Osteoblast (primary cell): ENCODE measurements at regions not wholly inside any gene's neighbourhood (a gene's known extent, or its start where the extent isn't known, plus 50 kb on each side); places are given as distances from the start of the nearest gene placed in this dataset.

Source experiments
- DNase-seq: peaks from one replicate; pipeline ENCODE4 v3.0.0; 2011; ENCODE audit warnings: low spot score, mixed read lengths; ENCODE audit not compliant: insufficient read length; ENCODE audit errors: missing footprints
- H2AFZ ChIP-seq: 2 replicates; pipeline ENCODE4 v1.6.0; 2011; ENCODE audit warnings: mild to moderate bottlenecking, low read length
- H3K27ac ChIP-seq: 2 replicates; pipeline ENCODE4 v1.5.1; 2011; ENCODE audit warnings: mild to moderate bottlenecking, low read depth, low read length, moderate library complexity
- H3K27me3 ChIP-seq: 2 replicates; pipeline ENCODE4 v1.6.0; 2012; ENCODE audit warnings: mild to moderate bottlenecking, control low read depth, inconsistent platforms, low read length, moderate library complexity; ENCODE audit not compliant: insufficient read depth
- H3K36me3 ChIP-seq: 2 replicates; pipeline ENCODE4 v1.5.1; 2011; ENCODE audit warnings: mild to moderate bottlenecking, low read length, control low read depth, moderate library complexity; ENCODE audit not compliant: insufficient read depth
- H3K4me1 ChIP-seq: 2 replicates; pipeline ENCODE4 v1.5.1; 2011; ENCODE audit warnings: mild to moderate bottlenecking, low read length, control low read depth, moderate library complexity; ENCODE audit not compliant: insufficient read depth
- H3K4me2 ChIP-seq: 2 replicates; pipeline ENCODE4 v1.6.0; 2011; ENCODE audit warnings: mild to moderate bottlenecking, low read length; ENCODE audit not compliant: insufficient read depth
- H3K4me3 ChIP-seq: fragments of 200-600 bp; sonication (generic); 3 replicates; pipeline ENCODE4 v1.5.1; 2012; ENCODE audit warnings: mild to moderate bottlenecking, low read length, inconsistent platforms; ENCODE audit not compliant: insufficient read depth
- H3K79me2 ChIP-seq: 2 replicates; pipeline ENCODE4 v1.6.0; 2012; ENCODE audit warnings: mild to moderate bottlenecking, low read length, control low read depth, inconsistent platforms; ENCODE audit not compliant: insufficient read depth
- H3K9me3 ChIP-seq: 2 replicates; pipeline ENCODE4 v1.5.1; 2011; ENCODE audit warnings: low read depth, low read length, control low read depth
- H4K20me1 ChIP-seq: 2 replicates; pipeline ENCODE4 v1.6.0; 2012; ENCODE audit warnings: mild to moderate bottlenecking, low read length, control low read depth; ENCODE audit not compliant: insufficient read depth
- TF ChIP-seq, protein P1 (sequence below): IDR thresholded peaks from 2 replicates; pipeline ENCODE4 v1.5.1; 2011; ENCODE audit warnings: mild to moderate bottlenecking, low read depth, low read length, moderate library complexity; ENCODE audit errors: extremely low read depth

DNA sequence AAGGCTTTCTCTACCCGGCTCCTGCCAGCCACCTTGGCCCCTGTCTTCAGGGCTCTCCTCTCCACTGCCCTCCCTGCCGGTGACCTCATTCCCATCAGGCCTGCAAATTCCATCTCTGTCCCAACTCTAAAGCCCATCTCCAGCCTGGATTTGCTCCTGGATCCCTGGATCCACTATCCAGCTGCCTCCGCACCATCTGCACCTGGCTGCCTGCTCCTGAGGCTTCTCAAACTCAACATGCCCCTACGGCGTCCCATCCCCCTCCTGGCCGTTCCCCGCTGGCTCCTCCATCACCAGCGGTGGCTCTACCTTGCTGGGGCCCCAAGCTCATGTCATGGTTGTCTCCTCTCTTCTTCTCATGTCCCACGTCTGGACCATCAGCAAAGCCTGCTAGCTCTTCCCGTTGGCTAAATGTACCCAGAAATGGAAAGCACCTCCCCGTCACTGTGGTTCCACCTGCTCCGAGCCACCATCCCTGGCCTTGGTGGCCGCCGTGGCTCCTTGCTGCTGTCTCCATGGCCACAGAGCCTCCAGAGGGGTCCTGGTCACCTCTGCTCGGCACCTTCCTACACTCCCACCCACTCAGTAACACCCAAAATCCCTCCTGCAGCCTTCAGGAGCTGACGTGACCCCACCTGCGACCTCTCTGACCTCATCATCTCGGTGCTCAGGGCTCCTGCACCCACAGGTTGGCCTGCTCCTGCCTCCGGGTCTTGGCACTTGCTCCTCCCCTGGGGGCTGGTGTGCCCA, 58.5 kb downstream of the ADRA2C start:
- TF ChIP-seq, protein P1, sequence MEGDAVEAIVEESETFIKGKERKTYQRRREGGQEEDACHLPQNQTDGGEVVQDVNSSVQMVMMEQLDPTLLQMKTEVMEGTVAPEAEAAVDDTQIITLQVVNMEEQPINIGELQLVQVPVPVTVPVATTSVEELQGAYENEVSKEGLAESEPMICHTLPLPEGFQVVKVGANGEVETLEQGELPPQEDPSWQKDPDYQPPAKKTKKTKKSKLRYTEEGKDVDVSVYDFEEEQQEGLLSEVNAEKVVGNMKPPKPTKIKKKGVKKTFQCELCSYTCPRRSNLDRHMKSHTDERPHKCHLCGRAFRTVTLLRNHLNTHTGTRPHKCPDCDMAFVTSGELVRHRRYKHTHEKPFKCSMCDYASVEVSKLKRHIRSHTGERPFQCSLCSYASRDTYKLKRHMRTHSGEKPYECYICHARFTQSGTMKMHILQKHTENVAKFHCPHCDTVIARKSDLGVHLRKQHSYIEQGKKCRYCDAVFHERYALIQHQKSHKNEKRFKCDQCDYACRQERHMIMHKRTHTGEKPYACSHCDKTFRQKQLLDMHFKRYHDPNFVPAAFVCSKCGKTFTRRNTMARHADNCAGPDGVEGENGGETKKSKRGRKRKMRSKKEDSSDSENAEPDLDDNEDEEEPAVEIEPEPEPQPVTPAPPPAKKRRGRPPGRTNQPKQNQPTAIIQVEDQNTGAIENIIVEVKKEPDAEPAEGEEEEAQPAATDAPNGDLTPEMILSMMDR = no peak
- no peak overlapping the region for H2AFZ ChIP-seq
- no peak overlapping the region for H3K27ac ChIP-seq
- no peaks in the 10 kb centered on the region for H3K36me3 ChIP-seq
- peaks cover 13% of the 10 kb centered on the region for H3K27me3 ChIP-seq
- H3K4me3 ChIP-seq = no peak overlapping the region
- DNase-seq = peak; percentile 81
- H3K4me2 ChIP-seq = no peak overlapping the region
- H3K9me3 ChIP-seq = no peaks in the 10 kb centered on the region
- H3K4me1 ChIP-seq = no peaks in the 10 kb centered on the region
- no peaks in the 10 kb centered on the region for H3K79me2 ChIP-seq
- H4K20me1 ChIP-seq = no peaks in the 10 kb centered on the region

- no peaks in the 10 kb centered on the region for H3K36me3 ChIP-seq
- no peaks in the 10 kb centered on the region for H3K9me3 ChIP-seq
- peaks cover 10% of the 10 kb centered on the region for H3K27me3 ChIP-seq
- H4K20me1 ChIP-seq = no peaks in the 10 kb centered on the region
- no peaks in the 10 kb centered on the region for H3K4me1 ChIP-seq
- TF ChIP-seq, protein P1 = no peak
- H3K4me2 ChIP-seq = no peak overlapping the region
- H3K4me3 ChIP-seq = no peak overlapping the region
- H3K79me2 ChIP-seq = no peaks in the 10 kb centered on the region
- H2AFZ ChIP-seq = no peak overlapping the region
- peak; percentile 19 for DNase-seq
- H3K27ac ChIP-seq = no peak overlapping the region
These were observed 59.3 kb downstream of the ADRA2C start for GRCh38 chr4:3825530-3825929.

DNA sequence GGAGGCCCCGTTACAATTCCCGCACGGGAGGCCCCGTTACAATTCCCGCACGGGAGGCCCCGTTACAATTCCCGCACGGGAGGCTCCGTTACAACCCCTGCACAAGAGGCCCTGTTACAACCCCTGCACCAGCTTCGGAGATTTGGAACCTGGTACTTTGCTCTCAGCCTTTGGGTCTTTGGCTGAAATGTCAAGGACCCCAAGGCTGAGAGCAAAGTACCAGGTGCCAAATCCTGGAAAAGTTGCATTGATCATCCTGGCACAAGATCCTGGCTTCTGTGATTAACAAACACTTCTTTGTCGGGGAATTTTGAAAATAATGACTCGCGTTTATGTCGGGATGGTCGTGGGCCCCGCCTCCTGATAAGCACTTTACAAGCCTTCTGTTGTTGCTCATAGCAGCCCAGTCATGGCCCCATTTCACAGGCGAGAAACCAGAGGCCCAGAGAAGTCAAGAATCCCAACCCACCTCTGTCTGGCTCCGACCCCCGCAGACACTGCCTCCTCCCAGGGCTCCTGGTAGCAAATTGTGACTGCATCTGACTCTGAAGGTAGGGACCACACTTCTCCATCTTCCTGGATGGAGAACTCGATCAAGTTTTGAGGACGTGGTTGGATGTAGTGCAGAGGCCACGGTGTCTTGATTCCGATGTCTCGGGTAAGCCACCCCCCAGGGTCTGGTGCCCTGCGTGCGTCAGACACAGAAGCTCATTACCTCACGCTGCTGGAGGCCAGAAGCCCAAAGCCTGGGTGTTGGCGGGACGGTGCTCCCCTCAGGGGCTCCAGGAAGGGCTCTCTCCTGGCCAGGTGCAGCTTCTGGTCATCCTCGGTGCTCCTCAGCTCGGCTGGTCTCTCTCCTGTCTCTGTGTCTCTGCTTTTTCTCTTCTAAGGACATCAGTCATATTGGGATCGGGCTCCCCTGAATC, 60.3 kb downstream of the ADRA2C start:
- Histone ChIP-seq H3K4me1 (no peaks in the 10 kb centered on the region), H3K9me3 (no peaks in the 10 kb centered on the region), H2AFZ (no peak overlapping the region), H4K20me1 (no peaks in the 10 kb centered on the region), H3K4me2 (no peak overlapping the region), H3K4me3 (no peak overlapping the region), H3K27me3 (peaks cover 10% of the 10 kb centered on the region), H3K79me2 (no peaks in the 10 kb centered on the region), H3K27ac (no peak overlapping the region), H3K36me3 (no peaks in the 10 kb centered on the region)
- DNase-seq = peak; percentile 79
- TF ChIP-seq, protein P1 = no peak
